HCT116 (cell line): ENCODE measurements at regions not wholly inside any gene's neighbourhood (a gene's known extent, or its start where the extent isn't known, plus 50 kb on each side); places are given as distances from the start of the nearest gene placed in this dataset.
A peak's percentile ranks its signal among the peaks of the same experiment; 100 is the strongest.

ENCODE experiments used
- CEBPB ChIP-seq: IDR thresholded peaks from 2 replicates; pipeline ENCODE4 v1.6.1; 2012; ENCODE audit warnings: low read depth
- EZH2 ChIP-seq: fragments of 200-600 bp; sonication (generic); IDR thresholded peaks from 2 replicates; pipeline ENCODE4 v1.6.1; 2017; ENCODE audit warnings: antibody characterized with exemption, mixed run types
- ZFX ChIP-seq: fragments of 450-650 bp; IDR thresholded peaks from 2 replicates; pipeline ENCODE4 v1.6.1; 2017
- TF ChIP-seq, protein P1 (sequence below), 3 experiments: fragments of 200-600 bp in 1 of 3; sonication (generic) in 1 of 3; IDR thresholded peaks in 2 of 3; conservative IDR thresholded peaks in 1 of 3; 2 replicates each; pipeline ENCODE4 v1.5.1; 2012 to 2017; ENCODE audit warnings: low read depth in 2 of 3, low read length in 2 of 3, antibody characterized with exemption in 1 of 3, borderline replicate concordance in 1 of 3, control low read depth in 1 of 3, mild to moderate bottlenecking in 1 of 3, mixed read lengths in 1 of 3, mixed run types in 1 of 3, moderate library complexity in 1 of 3; ENCODE audit not compliant: insufficient read depth in 1 of 3

DNA sequence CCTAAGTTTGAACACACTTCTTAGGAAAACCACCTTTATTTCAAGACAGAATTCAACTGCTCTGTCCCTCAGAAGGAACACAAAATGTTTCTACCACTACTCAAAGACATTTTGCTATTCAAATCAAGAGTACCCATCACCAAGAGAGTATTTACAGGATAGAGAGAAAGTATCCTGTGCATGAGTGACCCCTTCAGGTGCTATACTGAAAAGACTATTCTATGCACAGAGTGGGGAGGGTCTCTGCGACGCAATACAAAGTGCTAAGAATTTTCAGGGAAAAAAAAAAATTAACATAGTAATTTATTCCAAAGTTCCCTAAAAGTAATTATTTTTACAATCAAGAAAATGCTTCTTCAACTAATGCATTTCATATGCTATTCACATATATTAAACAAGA is 346.4 kb upstream of the FAM241A start:
- TF ChIP-seq EZH2 (no peak), ZFX (no peak), CEBPB (no peak)
- TF ChIP-seq, protein P1, sequence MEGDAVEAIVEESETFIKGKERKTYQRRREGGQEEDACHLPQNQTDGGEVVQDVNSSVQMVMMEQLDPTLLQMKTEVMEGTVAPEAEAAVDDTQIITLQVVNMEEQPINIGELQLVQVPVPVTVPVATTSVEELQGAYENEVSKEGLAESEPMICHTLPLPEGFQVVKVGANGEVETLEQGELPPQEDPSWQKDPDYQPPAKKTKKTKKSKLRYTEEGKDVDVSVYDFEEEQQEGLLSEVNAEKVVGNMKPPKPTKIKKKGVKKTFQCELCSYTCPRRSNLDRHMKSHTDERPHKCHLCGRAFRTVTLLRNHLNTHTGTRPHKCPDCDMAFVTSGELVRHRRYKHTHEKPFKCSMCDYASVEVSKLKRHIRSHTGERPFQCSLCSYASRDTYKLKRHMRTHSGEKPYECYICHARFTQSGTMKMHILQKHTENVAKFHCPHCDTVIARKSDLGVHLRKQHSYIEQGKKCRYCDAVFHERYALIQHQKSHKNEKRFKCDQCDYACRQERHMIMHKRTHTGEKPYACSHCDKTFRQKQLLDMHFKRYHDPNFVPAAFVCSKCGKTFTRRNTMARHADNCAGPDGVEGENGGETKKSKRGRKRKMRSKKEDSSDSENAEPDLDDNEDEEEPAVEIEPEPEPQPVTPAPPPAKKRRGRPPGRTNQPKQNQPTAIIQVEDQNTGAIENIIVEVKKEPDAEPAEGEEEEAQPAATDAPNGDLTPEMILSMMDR (IDR thresholded peaks at IDR 0.05 in 2 of 3, conservative IDR thresholded peaks at IDR 0.05 in 1 of 3; ENCODE audit: borderline replicate concordance in 1 of 3, insufficient read depth in 1 of 3, low read depth in 2 of 3, low read length in 2 of 3): peak; percentile 24 to 50 (median 47); a peak in 5 of 6 replicates
